ENCODE measurements at regions not wholly inside any gene's neighbourhood (a gene's known extent, or its start where the extent isn't known, plus 50 kb on each side); places are given as distances from the start of the nearest gene placed in this dataset.

- Histone ChIP-seq H3K36me3 (no peaks in the 10 kb centered on the region), H3K27ac (no peak overlapping the region), H3K27me3 (peaks cover 0 to 8% of the 10 kb centered on the region in 2 donors), H3K4me1 (no peaks in the 10 kb centered on the region), H3K9me3 (peaks cover 0 to 11% of the 10 kb centered on the region in 2 donors), H3K4me3 (no peak overlapping the region)
- intact Hi-C loops (cut with DNase I) = no loop called here
- DNase-seq = no peak
- no peak for ATAC-seq
- no peak for TF ChIP-seq CTCF (IDR thresholded peaks at IDR 0.05)
Observed at GRCh38 chr15:80321853-80322252, 69.8 kb upstream of the CTXND1 start.

- DNase-seq (no peak), ATAC-seq (no peak)
- peaks cover 0 to 8% of the 10 kb centered on the region in 2 donors for H3K27me3 ChIP-seq
- intact Hi-C loops (cut with DNase I) = no loop called here
- TF ChIP-seq CTCF (IDR thresholded peaks at IDR 0.05) = no peak
- H3K4me3 ChIP-seq = no peak overlapping the region
- H3K4me1 ChIP-seq = no peaks in the 10 kb centered on the region
- peaks cover 0 to 16% of the 10 kb centered on the region in 2 donors for H3K9me3 ChIP-seq
- H3K36me3 ChIP-seq = no peaks in the 10 kb centered on the region
- H3K27ac ChIP-seq = no peak overlapping the region
Observed at GRCh38 chr15:80323285-80323684, 71.3 kb upstream of the CTXND1 start.

GRCh38 chr15:80324545-80325080, 72.6 kb upstream of the CTXND1 start:
- ATAC-seq = no peak
- Histone ChIP-seq H3K27me3 (peaks cover 0 to 8% of the 10 kb centered on the region in 2 donors), H3K4me3 (no peak overlapping the region), H3K4me1 (no peaks in the 10 kb centered on the region), H3K36me3 (no peaks in the 10 kb centered on the region), H3K27ac (no peak overlapping the region), H3K9me3 (peaks cover 0 to 16% of the 10 kb centered on the region in 2 donors)
- no peak for TF ChIP-seq CTCF (IDR thresholded peaks at IDR 0.05)
- DNase-seq = peak in 2 of 4 donors; percentile 46 to 56
- intact Hi-C loops (cut with DNase I) = no loop called here

GRCh38 chr15:80325206-80325605, 73.2 kb upstream of the CTXND1 start:
- no peak overlapping the region for H3K27ac ChIP-seq
- no peaks in the 10 kb centered on the region for H3K4me1 ChIP-seq
- peak in 1 of 4 donors; percentile 52 for DNase-seq
- peaks cover 0 to 8% of the 10 kb centered on the region in 2 donors for H3K27me3 ChIP-seq
- H3K4me3 ChIP-seq = no peak overlapping the region
- no peaks in the 10 kb centered on the region for H3K36me3 ChIP-seq
- intact Hi-C loops (cut with DNase I) = no loop called here
- no peak for ATAC-seq
- TF ChIP-seq CTCF (IDR thresholded peaks at IDR 0.05) = no peak
- H3K9me3 ChIP-seq = peaks cover 0 to 16% of the 10 kb centered on the region in 2 donors

GRCh38 chr15:80326270-80326669, 74.3 kb upstream of the CTXND1 start:
- Histone ChIP-seq H3K4me3 (no peak overlapping the region), H3K36me3 (no peaks in the 10 kb centered on the region), H3K27ac (no peak overlapping the region), H3K27me3 (peaks cover 0 to 2% of the 10 kb centered on the region in 2 donors), H3K4me1 (no peaks in the 10 kb centered on the region), H3K9me3 (peaks cover 0 to 16% of the 10 kb centered on the region in 2 donors)
- intact Hi-C loops (cut with DNase I) = no loop called here
- DNase-seq (no peak), ATAC-seq (no peak)
- TF ChIP-seq CTCF (IDR thresholded peaks at IDR 0.05) = no peak

Measured in left lung (tissue), 4 donors.